NCI-H2029 treated with DMSO at 0.1 percent for 48 hours (cell line): ENCODE measurements at regions not wholly inside any gene's neighbourhood (a gene's known extent, or its start where the extent isn't known, plus 50 kb on each side); places are given as distances from the start of the nearest gene placed in this dataset.
A peak's percentile ranks its signal among the peaks of the same experiment; 100 is the strongest.

Source experiments
- DNase-seq: peaks from one replicate; lab custom pipeline; 2025; lab: John Stamatoyannopoulos, UW

DNA sequence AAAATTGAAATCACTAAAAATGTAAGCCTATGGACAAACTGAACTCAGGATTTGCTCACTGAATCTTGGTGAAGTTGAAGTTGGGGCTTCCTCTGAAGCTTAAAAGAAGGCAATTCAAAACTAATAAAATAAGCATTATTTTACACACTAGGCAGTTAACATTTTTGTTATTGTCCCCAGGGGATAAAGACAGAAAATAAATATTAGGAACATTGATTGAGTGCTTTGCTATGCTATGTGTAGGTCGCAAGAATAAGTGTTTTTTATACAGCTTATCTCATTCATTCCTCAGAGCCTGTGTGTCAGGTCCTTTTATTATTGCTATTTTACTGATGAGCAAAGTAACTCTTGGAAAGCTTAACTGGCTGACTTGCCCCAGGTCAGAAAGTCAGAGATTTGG is 82.2 kb downstream of the ZNF608 start:
- DNase-seq, result no peak

DNA sequence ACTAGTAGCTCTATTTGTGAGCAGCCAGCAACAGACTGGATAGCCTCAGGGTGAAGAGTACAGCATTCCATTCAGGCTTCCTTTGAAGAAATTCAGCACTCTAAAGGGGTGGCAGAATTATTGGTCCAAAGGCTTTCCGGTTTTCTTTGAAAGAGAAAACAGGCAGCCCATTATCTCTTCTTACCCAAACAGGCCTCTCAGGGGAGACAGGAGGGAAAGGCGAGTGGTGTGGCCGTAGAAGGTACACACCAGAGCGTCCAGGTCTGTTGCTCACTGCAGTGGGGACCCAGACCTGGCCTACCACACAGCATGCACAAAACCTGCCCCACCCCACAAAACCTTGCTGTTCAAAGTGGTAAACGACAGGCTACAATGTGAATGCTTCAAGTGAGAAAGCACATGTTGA is 83.3 kb downstream of the ZNF608 start:
- no peak for DNase-seq

DNA sequence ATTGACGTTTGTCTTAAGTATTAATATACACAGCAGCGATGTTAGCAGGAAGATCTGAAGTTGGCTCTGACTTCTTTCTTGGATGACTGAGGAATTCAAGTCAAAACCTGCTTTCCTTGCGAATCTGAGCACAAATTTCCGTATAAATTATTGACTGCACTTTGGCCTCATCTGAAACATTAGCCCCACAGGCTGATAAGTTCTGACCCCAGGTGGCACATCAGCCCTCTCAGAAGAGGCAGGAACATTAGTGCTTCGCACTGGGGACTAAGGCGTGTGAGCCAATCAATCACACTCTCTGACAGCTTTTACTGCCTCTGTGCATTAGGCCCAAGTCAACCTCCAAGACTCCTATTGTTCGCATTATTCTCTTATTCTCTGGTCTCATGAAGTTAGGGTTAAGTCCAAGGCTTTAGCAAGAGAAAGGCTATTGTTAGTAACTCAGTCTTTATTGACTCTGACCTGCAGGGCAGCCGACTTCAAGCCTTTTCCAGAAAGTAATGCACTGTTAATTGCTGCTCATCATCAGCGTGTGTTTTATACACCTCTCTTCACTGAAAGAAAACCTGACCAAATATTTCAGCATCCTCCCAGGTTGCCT is 84.2 kb downstream of the ZNF608 start:
- DNase-seq, result no peak

DNA sequence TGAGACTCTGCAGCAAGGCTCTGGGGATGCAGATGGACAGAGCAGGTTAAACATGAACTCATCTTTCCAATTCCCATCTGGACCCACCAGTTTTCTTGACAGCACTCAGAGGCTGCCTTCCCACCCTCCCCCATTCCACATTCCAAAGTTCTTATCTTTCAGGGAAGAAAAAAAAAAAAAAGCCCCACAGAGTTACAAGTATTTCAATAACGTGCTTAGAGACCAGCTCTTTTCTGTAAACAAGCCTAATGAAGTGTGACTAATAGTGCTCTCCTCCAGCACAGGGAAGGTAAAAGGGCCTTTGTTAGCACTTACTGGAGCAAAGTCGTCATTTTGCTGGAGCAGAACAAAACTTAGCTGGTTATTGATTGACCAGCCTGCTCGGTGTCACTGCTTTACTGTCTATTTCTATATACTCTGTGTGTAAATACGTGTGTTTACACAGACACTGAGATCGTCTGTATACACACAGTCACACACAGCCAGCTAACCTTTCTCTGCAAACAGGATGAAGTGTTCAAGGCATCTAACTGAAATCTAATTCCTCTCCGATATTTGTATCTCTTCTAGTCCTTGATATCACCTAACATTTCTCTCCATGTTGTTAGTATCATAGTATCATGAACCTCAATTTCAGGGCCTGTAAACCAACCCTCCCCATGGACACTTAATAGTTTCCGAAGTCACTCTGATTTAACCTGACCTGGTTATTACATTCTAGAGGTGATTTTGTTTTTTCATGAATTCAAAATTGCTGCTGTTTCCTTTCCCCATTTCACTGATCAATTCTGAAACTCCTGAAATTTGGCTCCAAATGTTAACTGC is 84.9 kb downstream of the ZNF608 start:
- peak; percentile 79 for DNase-seq

DNA sequence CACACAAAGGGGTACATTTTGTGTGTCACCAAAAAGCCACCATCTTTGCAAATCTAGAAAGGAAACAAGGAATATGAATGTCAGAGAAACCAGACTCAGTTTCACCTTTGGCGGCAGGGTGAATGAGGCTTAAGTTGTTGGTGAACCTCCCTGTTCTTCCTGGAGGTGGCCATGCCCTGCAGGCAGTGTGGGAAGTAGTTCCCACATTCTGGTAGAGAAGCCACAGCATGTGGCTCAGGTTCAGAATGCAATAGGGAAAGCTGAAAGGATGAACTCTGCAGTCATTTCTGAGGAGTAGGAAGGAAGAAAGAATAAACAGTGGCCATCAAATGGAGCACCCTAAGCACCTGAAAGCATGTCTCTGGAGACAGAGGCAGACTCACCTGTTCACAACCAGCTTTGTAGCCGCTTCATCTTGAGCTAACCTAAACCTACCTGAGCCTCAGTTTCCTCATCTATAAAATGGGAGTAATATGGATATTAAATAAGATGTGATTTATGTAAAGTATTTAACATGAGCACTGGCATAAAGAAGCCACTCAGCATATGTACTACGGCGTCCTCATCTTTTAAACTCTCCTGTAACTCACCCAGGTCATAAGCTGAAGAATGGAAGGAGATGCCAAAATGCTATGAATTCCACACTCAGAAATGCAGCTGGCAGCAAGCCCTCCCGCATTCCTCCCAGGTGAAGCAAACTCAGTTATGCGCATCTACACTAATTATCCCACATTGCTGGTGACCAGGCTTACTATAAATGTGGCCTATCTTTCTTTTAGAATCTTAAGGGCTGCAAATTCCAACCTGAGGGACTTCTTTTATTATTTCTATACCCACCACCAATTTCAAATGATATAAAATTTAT is 86.0 kb downstream of the ZNF608 start:
- DNase-seq, result no peak

DNA sequence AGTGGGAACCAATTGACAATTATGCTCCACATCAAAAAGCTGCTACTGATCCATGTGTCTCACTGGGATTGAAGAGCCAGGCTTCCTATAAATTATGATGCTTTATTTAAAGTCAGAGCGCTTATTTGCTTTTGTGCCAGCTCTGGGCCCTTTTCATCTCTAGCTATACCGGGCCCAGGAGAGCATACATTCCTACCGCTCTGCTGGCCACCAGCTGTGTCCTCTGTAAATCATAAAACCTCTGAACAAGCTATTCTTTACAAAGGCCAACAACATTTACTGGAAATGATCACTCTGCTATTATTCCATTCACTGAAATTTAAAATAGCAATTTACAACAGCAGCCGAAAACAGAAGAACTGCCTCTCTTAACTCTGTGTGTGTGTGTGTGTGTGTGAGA is 86.6 kb downstream of the ZNF608 start:
- no peak for DNase-seq

DNA sequence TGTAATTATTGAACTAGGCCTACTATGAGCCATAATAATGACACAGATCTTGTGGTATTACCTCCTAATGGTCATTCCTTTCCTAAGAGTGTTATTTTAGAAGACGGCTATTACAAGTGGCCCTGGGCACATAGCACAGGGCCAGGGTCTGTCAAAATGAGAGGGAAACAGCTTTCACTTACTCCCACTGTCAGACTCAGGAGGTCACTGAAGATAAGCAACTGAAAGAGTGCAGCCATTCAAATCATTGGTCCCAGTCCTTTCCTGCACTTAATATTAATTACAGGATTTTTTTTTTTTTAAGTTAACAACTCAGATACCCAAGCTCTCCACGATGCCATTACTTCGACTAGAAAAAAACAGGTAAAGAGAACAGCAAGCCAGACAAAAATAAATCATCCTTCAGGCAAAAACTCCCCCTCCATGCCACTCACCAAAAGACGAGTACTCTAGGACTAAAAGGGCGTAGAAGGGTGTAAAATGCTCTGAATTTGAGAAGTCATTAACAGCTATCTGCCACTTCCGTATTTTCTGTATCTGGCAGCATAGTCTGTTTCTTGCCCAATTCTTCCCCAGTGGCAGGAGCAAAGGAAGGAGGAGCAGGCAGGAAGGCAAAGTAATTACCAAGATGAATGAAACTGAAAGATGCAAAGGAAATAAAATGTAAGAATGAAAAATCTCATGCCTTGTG is 87.4 kb downstream of the ZNF608 start:
- DNase-seq, result no peak

DNA sequence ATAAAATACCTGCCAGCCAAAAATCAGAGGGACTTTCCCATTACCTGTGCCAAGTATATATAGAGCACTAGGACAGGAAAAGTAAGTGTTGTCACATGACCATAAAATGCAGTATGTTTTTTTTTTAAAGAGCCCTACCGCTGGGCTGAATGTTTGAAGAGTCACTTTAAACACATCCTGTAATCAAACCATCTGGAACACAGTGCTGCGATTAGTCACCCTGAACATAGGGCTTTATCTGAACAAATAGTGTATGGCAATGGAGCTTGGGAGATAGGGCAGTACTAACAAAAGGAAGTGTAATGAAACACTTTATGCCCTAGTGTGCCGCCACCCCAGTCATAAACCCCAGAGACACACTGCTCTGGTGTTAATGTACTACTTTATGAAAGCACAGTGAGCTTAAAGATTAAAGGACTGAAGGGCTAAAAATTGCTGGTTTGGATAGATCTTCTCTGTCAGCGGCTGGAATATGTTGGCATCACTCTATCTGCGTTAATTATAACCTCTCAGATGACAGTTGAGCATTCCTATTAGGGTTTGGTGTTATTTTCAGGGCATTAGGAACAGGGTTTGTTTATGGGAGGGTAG is 90.4 kb downstream of the ZNF608 start:
- peak; percentile 97 for DNase-seq

DNA sequence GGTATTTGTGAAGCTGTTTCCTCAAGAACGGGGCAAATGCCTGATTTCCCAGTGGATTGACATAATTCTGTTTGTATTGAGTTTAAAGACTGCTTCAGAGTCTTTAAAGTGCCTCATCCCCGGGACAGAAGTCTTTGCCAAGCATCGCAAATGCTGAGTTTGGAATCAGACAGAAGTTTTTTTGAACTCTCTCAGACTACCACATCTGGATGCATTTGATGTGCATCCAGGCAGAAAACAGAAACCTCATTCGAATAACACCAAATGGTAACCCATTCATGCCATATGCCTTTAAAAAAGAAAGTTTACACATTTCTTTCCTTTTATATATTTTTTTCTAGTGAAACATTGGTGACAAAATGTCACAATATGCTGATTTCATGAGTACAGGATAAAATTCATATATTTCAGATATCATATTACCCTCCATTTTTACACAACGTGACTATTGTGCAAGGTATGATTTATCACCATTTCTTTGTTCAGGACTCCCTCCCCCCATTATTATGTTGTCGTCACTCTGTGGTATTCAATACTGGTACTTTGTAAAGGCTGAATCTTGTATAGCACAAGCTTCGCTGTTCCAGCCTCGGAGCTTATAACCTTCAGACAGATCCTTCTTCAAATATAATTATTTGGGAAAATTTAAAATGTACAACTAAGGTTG is 91.1 kb downstream of the ZNF608 start:
- peak; percentile 79 for DNase-seq

DNA sequence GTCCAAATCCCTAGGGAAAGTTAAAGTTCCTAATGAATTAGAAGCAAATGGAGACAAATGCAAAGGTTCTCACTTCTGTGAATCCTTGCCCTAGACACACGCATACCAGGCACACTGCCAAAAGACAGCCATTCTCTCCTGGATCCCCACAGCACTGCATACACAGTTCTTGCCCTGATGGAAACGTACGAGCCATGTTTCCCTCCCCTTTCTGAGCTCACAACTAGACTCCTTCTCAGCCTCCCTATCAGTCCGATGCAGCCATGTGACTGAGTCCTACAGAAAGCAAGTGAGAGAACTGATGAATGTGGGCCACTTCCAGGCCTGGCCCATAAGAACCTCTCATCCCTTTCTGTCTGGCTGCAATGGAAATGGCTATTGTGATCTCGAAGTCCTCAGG is 92.0 kb downstream of the ZNF608 start:
- DNase-seq, result peak; percentile 34

DNA sequence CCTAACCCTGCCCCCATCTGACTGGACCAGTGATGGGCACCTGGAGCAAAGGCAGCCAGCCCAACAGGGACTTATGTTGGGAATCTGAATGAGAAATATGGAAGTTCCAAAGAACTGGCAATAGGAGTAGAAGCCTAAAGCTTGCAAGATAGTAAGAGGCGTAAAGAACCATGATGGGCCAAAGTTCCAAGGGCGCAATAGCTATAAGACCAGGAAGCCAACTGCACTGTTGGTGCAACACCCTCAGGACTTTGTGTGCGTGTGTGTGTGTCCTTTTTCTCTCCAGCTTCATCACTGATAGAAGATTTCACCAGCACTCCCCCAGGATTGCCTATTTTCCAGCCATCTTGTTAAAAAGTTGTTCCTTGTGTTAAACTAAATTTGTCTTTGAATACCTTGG is 92.8 kb downstream of the ZNF608 start:
- DNase-seq, result no peak

DNA sequence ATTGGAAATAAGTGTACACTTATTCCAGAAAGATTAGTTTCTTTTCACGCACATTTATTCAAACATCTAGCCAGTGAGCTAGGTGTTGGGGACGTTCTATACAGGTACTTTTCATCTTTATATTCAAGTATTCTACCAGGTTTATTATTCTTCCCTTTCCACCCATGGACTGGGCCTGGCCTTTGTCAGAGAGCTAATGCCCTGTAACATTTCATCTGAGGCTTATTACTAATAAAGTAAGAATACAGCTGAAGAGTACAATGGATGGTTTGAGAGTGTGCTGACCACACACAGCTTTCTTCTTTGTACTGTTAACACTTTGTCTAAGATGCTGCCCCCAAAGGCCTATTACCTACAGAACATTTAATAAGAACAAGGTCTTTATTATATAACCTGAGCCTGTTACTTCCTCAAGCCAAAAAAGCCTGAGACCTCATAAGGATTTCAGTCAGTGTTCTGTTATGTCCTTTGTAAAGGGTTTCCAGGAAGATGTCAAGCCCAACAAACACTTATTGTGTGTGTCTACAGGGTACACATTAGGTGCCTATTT is 93.5 kb downstream of the ZNF608 start:
- DNase-seq, result no peak

DNA sequence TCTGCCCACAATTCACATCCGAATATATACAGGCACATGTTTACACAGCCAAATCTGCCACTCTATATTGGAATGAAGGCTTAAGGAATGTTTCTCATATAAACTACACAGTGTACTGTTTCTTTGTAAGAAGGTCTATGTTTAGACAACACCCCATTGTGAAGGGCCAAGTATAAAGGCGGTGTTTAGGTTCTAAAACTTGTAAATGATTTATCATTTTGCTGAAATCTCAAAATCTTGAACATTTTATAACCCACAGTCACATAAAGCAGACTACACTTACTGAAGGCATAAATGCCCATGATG is 94.0 kb downstream of the ZNF608 start:
- DNase-seq, result no peak

DNA sequence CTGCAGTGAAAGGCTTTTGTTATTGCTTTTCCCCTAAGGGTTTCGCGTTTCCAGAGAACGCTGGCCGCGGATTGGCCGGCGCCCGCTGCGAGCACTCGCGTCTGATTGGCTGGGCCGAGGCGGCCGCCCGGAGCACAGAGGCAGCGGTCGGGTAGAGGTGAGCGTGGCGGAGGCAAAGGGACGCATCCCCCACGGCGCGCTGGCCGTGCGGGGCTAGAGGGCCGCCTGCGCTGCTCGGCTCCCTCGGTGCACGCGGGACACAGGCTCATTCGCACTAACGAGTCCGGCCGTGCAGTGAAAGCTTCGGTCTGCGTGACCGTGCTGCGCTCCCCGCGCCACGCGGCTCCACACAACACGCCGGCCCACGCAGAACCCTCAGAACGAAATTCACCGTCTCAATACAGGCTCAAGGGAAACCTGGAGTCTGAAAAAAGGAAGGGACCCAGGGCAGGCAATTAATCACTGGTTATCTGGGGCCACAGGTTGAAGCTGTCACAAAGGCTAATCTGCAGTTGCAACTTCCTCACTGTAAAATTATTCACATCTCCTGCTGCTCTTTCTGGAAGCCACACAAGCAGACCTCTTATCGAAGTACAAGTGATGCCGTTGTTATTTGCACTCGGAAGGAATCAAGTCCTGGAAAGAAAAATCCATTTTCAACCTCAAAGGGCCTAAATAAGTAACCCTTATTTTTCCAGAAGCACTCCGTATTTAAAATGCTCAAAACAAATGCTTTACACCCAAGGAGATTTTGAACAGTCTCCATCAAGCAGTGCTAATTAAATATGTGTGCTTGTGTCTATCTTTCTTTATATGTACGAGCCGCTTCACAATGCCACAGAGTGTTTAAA is 94.6 kb downstream of the ZNF608 start:
- DNase-seq, result peak; percentile 68

DNA sequence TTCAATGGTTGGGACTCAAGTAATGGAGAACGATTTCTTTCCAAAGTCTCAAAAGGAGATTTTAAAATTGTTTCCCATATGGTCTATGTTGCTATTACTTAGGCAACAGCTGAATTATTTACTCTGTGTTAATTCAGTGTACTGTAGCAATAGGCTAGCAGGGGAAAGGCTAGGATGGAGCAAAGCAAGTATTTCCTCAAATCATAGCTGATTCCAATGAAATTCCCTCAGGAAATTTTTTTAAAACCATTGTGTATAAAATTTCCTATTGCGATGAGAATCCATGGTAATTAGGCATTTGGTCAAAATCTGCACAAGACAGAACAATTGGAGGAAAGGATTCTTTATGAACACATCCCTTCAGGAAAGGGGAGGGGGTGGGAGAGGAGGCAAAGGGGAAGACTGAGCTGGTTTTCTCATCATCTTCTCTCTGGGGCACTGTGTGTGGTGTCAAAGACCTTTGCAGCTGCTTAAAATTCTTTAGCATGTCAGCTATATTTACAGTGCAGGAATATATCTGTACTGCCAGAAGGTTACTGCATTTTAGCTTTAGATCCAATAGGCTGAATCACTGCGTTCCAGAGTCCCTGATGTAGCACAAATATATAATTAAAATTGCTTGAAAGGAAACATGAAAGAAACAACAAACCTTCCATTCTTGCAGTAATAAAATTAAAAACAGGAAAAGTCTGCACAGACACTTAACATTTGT is 95.3 kb downstream of the ZNF608 start:
- DNase-seq, result no peak

DNA sequence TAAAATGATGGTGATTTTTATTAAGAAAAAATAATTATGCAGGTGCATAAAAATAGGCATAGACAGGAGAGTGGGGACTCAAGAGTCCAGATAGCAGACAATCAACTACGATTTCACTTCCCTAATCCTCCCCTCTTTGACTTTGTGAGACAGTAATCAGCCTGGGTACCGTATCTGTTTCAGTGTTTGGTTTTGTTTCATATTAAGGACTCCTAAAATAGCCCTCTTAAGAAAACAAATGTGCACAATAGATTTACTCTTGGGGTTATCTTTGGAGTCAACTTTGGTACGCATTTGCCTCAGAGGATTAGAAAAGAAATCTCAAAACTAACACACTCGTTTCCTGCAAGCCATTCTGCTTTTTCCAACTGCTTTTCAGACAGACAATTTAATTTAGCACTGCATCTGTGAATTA is 96.3 kb downstream of the ZNF608 start:
- DNase-seq, result no peak

DNA sequence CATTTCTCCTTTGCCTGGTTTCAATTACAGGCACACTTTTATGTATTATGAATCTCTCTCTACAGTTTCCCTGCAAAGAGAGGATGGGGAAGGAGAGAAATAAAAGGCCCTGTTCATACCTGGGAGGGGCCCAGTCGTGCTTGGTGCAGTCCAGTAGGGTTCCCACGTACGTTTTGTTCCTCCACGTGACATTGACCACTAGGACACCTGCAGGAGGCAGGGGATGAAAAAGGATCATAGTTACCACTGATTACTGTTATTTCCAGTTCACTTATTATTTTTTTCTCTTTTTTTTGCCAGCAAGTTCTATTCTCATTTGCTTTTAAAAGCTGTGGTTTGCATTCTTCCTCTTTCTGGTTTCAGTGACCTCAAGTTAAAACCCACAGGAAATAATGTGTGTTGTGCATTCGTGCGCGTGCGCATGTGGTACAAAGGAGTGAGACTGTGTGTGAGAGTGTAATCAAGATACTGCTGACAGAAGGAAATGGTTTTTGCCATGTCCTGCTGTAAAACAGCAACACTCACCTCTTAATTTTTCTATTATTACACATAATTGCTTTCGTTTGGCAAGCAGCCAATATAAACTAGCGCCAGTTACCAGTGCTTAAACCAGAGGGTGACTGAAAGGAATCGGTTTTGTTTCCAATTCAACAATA is 96.8 kb downstream of the ZNF608 start:
- peak; percentile 90 for DNase-seq

DNA sequence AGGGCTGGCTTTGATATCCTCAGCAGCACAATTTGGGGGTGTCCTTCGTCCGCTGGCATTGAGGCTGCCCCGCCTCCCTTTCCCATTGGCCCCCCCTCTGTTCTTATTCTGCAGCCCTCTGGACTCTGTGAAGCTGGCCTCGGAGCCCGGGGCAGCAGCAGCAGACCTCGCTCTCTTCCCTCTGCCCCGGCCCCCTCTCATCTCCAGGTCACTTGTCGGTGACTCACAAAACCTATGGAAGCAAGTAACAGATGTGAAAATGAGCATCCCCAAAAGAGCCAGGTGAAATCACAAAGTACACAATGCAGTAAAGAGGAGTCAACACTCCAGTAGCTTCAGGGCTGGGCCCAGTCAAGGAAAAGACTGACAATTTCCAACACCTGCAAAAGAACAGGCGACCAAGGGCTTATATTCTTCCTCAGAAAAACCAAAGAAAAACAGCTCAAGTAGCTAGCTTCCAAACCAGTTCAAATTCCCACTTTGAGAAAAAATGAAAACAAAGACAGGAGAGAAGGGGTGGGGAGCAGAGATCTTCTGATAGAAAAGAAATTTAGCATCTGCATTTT is 97.5 kb downstream of the ZNF608 start:
- no peak for DNase-seq

DNA sequence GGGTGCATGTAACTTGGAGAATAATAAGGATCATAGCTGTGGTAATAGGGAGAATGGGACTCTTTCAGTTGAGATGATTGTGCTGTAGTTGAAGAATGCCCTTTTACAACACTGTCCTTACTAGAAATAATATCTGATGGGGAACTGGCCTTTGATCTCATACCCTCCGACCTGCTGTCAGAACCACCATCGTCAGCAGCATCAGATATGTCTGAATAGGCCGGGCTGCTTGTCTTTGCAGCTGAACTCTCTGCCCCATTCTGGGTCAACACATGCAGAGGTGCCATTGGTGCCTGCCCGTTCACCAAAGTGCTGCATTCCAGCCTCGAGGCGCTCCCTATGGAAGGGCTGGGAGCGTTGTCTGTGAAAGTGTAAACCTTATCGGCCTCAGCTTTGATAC is 99.1 kb downstream of the ZNF608 start:
- no peak for DNase-seq
